OCI-LY7 (cell line): ENCODE measurements at regions not wholly inside any gene's neighbourhood (a gene's known extent, or its start where the extent isn't known, plus 50 kb on each side); places are given as distances from the start of the nearest gene placed in this dataset.

Source experiments
- BruUV-seq: library from RNA; stranded (reverse); fragments of 400-500 nt; replicated peaks from 2 replicates; lab custom pipeline; 2021; lab: Mats Ljungman, UMichigan
- CTCF ChIA-PET: fragments of 300-600 bp; sonication (Branson Sonifier 250); formaldehyde crosslinking; loops from one replicate; lab custom pipeline; 2022; ENCODE audit warnings: antibody characterized with exemption; ENCODE audit not compliant: unreplicated experiment; lab: Charles Lee
- POLR2A ChIA-PET: fragments of 300-600 bp; sonication (Branson Sonifier 250); formaldehyde crosslinking; loops from one replicate; lab custom pipeline; 2022; ENCODE audit warnings: antibody characterized with exemption; lab: Charles Lee
- DNase-seq: peaks from one replicate; pipeline ENCODE4 v3.0.0-alpha.2; 2015; ENCODE audit warnings: low spot score
- H2AFZ ChIP-seq: fragments of 200-600 bp; sonication (generic), shearing (Covaris generic); 2 replicates; pipeline ENCODE4 v1.6.1; 2014; ENCODE audit warnings: mild to moderate bottlenecking, antibody characterized with exemption, low read length, moderate library complexity
- H3K27ac ChIP-seq: fragments of 200-600 bp; sonication (generic); 2 replicates; pipeline ENCODE4 v1.5.1; 2014; ENCODE audit warnings: mixed run types, low read depth, mild to moderate bottlenecking, moderate library complexity, low read length, inconsistent platforms; ENCODE audit not compliant: poor library complexity, severe bottlenecking
- H3K36me3 ChIP-seq: fragments of 200-600 bp; sonication (generic); 2 replicates; pipeline ENCODE4 v1.6.1; 2014; ENCODE audit warnings: mild to moderate bottlenecking, antibody characterized with exemption, low read length, moderate library complexity, mixed read lengths; ENCODE audit not compliant: insufficient read depth
- H3K4me1 ChIP-seq: fragments of 200-600 bp; sonication (generic); 2 replicates; pipeline ENCODE4 v1.5.1; 2014; ENCODE audit warnings: mild to moderate bottlenecking, low read length; ENCODE audit not compliant: insufficient read depth, poor library complexity, severe bottlenecking
- H3K4me2 ChIP-seq: fragments of 200-600 bp; sonication (generic); 2 replicates; pipeline ENCODE4 v1.6.1; 2014; ENCODE audit warnings: mild to moderate bottlenecking, low read length
- H3K4me3 ChIP-seq: fragments of 200-600 bp; sonication (generic); 2 replicates; pipeline ENCODE4 v1.5.1; 2014; ENCODE audit warnings: mild to moderate bottlenecking, low read depth, low read length; ENCODE audit not compliant: poor library complexity, severe bottlenecking
- H3K79me2 ChIP-seq: fragments of 200-600 bp; sonication (generic); 2 replicates; pipeline ENCODE4 v1.6.1; 2016; ENCODE audit warnings: low read depth, mild to moderate bottlenecking, low read length, moderate library complexity, mixed read lengths; ENCODE audit not compliant: insufficient read depth
- H3K9me2 ChIP-seq: fragments of 200-600 bp; sonication (generic); 2 replicates; pipeline ENCODE4 v1.6.1; 2016; ENCODE audit warnings: mild to moderate bottlenecking, low read length, mixed read lengths; ENCODE audit not compliant: insufficient read depth
- H3K9me3 ChIP-seq: fragments of 200-600 bp; sonication (generic); 2 replicates; pipeline ENCODE4 v1.6.1; 2014; ENCODE audit warnings: mild to moderate bottlenecking, mixed run types, low read length, mixed read lengths
- H4K20me1 ChIP-seq: fragments of 200-600 bp; sonication (generic); 2 replicates; pipeline ENCODE4 v1.6.1; 2014; ENCODE audit warnings: mild to moderate bottlenecking, antibody characterized with exemption, low read length, moderate library complexity, mixed read lengths; ENCODE audit not compliant: insufficient read depth
- EZH2phosphoT487 ChIP-seq: fragments of 200-600 bp; sonication (generic); IDR thresholded peaks from 2 replicates; pipeline ENCODE4 v1.6.1; 2018; ENCODE audit warnings: low read depth, borderline replicate concordance, mild to moderate bottlenecking, mixed run types, antibody characterized with exemption, low read length, moderate library complexity, mixed read lengths
- intact Hi-C: fragments of 100-400 bp; cut with micrococcal nuclease; formaldehyde crosslinking; loops from one replicate; pipeline ENCODE4 v1.10.0; 2022; ENCODE audit not compliant: unreplicated experiment
- TF ChIP-seq, protein P1 (sequence below): fragments of 200-600 bp; sonication (generic); conservative IDR thresholded peaks from 2 replicates; pipeline ENCODE4 v1.5.1; 2014; ENCODE audit warnings: mild to moderate bottlenecking, antibody characterized with exemption, low read length, moderate library complexity, mixed read lengths

DNA sequence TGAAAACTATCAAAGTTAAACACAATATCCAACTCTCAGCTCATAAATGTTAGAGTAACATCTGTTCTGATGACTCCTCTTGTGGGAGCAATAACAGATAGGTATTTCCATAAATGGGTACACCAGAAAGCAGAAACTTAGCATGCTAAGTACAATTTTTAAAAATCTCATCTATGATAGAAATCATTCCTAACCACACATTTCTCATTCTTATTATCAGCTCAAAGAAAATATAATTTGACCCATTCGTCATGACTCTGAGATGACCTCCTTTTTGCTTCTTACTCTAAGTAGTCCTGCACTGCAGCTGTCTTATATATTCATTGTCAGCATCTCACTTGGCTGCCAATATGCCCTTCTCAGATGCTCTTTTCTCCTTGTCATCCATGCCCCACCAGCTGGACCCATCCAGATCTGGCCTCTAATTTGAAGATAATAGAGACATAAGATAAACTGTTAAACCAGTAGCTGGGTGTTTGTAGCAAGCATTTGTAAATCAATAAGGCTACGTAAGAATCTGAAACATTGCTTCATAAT, 298.3 kb downstream of the KCNS3 start:
- Histone ChIP-seq H3K9me2 (no peaks in the 10 kb centered on the region), H4K20me1 (no peaks in the 10 kb centered on the region), H3K36me3 (no peaks in the 10 kb centered on the region), H3K79me2 (no peaks in the 10 kb centered on the region), H3K4me1 (no peaks in the 10 kb centered on the region), H2AFZ (no peak overlapping the region), H3K9me3 (no peaks in the 10 kb centered on the region), H3K27ac (no peak overlapping the region), H3K4me2 (no peak overlapping the region), H3K4me3 (no peak overlapping the region)
- DNase-seq = no peak
- CTCF ChIA-PET = no interaction called here
- no peak for TF ChIP-seq EZH2phosphoT487
- TF ChIP-seq, protein P1, sequence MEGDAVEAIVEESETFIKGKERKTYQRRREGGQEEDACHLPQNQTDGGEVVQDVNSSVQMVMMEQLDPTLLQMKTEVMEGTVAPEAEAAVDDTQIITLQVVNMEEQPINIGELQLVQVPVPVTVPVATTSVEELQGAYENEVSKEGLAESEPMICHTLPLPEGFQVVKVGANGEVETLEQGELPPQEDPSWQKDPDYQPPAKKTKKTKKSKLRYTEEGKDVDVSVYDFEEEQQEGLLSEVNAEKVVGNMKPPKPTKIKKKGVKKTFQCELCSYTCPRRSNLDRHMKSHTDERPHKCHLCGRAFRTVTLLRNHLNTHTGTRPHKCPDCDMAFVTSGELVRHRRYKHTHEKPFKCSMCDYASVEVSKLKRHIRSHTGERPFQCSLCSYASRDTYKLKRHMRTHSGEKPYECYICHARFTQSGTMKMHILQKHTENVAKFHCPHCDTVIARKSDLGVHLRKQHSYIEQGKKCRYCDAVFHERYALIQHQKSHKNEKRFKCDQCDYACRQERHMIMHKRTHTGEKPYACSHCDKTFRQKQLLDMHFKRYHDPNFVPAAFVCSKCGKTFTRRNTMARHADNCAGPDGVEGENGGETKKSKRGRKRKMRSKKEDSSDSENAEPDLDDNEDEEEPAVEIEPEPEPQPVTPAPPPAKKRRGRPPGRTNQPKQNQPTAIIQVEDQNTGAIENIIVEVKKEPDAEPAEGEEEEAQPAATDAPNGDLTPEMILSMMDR = no peak
- POLR2A ChIA-PET = interaction anchor here (1.0 kb wide), 1 partner anchor 42 kb away, joined by 3 read pairs; no protein-coding TSS in a partner anchor
- intact Hi-C loops = loop anchor here (5.0 to 10.0 kb wide), 3 partner anchors 324 to 712 kb away; no protein-coding TSS in a partner anchor
- no TSS peak for BruUV-seq

DNA sequence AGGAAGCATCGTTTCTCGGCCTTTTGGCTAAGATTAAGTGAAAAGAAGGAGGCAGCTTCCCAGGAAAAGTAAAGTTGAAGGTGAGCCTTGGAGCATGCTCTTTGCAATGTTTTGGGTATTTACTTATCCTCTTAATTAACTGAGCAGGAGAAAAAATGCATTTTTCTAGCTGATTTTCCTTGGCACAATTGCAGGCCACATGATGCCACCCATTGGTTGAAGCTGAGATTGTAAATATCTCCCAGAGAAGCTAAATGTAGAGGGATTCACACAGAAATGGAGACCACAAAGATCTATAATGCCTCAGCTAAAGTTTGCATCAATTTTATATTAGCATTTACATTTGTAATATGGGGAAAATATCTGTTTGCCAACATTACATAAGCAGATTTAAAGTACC, 294.1 kb downstream of the KCNS3 start:
- Histone ChIP-seq H3K9me3 (no peaks in the 10 kb centered on the region), H2AFZ (no peak overlapping the region), H3K9me2 (no peaks in the 10 kb centered on the region), H3K27ac (no peak overlapping the region), H3K4me3 (no peak overlapping the region), H3K4me1 (no peaks in the 10 kb centered on the region), H3K4me2 (no peak overlapping the region), H3K79me2 (no peaks in the 10 kb centered on the region), H4K20me1 (no peaks in the 10 kb centered on the region), H3K36me3 (no peaks in the 10 kb centered on the region)
- BruUV-seq = no TSS peak
- TF ChIP-seq, protein P1 = no peak
- no peak for TF ChIP-seq EZH2phosphoT487
- ChIA-PET POLR2A (interaction anchor here (0.8 to 1.2 kb wide), 3 partner anchors 8 to 177 kb away, joined by 4 to 7 read pairs (median 4); no protein-coding TSS in a partner anchor), CTCF (no interaction called here)
- intact Hi-C loops = loop anchor here (10.0 kb wide), 1 partner anchor 708 kb away; no protein-coding TSS in a partner anchor
- no peak for DNase-seq
